Mesenteric fat pad (tissue), 1 donor: ENCODE measurements at regions not wholly inside any gene's neighbourhood (a gene's known extent, or its start where the extent isn't known, plus 50 kb on each side); places are given as distances from the start of the nearest gene placed in this dataset.
"Not testable (repeated sequence)": the region's sequence is repeated elsewhere in the genome, so short reads cannot be mapped to it uniquely, and the experiment has no call there.

Source experiments
- DNase-seq: peaks from one replicate; pipeline ENCODE4 v3.0.0-alpha.2; 2020; ENCODE audit warnings: low spot score
- donor health status: DM: yes; HTN: yes; CAD: no.

GRCh38 chr2:195009202-195009601 lies 647.8 kb upstream of the SLC39A10 start:
- no peak for DNase-seq

GRCh38 chr2:195006856-195007255 lies 650.2 kb upstream of the SLC39A10 start:
- no peak for DNase-seq

DNA sequence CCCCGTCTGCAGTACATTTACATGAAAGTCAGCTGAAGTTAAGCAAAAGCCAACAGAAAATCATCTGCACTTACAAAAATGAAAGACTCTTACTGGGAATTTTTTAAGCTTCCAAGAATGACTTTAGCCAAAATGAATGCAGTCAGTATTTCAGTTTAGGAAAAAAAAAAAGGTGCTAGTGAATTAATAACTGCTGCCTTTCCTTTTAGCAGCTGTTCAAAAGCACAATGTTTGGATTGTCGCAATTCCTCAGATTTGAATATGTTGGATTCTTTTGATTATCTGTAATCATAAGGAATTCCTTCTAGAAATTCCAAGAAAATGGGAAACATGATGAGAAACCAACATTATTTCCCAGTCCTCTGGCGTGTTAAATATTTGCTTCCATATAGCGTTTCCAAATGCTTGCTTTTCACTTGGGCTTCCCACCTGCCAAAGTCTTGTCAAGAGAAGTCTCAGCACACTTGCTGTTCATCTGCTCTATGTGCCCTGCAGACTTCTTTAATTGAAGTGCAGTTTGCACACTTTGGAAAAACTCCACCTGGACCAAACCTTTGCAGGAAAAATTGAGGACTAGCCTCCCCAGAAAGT lies 653.0 kb upstream of the SLC39A10 start:
- DNase-seq, result no peak

GRCh38 chr2:195001924-195002323 lies 655.1 kb upstream of the SLC39A10 start:
- DNase-seq, result no peak

DNA sequence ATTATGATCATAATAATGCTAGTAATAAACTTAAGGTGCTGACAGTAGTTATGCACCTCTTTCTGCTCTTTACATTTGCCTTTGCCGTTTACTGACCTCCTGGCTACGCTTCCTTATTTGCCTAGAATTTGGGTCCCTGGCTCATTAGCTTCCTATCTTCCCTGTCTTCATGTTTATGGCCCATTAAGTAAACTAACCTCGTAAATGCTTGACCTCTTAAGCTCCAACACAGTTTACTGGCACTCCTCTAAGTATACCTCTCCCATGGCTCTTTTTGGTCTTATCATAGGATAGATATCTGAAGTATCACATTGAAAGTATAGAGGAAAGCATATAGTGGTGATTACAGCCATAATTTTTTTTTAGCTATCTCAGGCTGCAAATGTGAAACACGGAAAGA lies 657.3 kb upstream of the SLC39A10 start:
- no peak for DNase-seq

DNA sequence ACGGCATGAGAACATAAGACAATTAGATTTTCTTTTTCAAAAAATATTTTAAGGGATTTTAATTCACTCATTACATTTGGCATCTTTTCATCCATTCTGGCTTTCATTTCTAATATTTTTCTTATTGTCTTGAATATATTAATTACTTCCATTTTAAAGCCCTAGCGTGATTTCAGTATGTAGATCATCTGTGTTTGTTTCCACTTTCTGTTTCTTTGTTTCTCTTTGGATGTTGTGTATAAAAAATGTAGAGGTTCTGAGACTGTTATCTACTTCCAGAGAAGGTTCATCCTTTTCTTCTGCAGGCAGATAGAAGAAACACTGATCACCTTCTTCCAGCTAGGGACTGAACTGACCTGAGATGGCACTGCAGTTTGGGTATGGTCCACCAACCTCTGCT lies 664.4 kb upstream of the SLC39A10 start:
- no peak for DNase-seq

- no peak for DNase-seq
Observed at GRCh38 chr2:194985258-194985657, 671.8 kb upstream of the SLC39A10 start.

DNA sequence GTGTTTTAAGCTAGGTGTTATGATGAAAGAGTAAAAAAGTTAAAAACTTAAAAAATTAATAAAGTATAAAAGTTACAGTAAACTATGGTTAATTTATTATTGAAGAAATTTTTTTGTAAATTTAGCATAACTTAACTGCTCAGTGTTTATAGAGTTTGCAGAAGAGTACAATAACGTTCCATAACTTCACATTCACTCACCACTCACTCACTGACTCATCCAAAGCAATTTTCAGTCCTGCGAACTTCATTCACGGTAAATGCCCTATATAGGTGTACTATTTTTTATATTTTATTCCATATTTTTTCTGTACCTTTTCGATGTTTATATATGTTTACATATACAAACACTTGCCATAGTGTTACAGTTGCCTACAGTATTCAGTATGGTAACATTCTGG lies 694.8 kb upstream of the SLC39A10 start:
- no peak for DNase-seq

DNA sequence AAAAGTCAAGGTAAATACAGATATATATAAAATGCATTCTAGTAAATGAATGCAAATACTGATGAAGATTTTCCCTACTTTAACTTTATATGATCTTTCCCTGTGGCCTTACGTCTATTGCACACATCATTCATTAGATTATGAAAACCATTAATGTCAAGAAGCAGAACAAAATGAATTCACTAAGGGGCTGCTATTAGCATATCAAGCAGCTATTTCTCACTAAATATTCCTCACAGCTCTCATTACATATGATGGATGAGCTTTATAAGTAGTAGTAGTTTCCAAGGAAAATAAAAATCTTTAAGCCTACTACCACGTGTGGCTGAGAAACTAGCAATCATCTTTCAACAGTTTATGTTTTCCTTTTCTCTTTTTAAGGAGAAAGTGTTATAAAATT lies 702.8 kb upstream of the SLC39A10 start:
- no peak for DNase-seq

GRCh38 chr2:194946826-194947225 lies 710.2 kb upstream of the SLC39A10 start:
- DNase-seq, result no peak

DNA sequence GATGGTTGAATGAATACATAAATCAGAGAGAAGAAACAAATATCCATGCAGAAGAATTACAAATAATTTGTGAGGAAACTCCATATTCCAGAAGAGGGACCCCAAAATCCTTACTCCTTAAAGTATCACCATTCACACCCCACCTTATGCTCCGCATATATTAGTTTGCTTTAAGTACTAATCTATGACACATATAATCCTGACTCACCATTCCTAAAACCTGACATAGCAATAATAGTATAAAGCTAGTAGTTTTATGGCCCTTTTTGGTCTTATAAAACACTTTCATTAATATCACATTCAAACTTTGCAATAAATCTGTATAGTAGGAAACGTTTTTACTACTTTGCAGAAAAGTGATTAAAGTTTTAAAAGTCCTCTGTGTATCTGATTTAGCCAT lies 719.0 kb upstream of the SLC39A10 start:
- DNase-seq, result no peak

DNA sequence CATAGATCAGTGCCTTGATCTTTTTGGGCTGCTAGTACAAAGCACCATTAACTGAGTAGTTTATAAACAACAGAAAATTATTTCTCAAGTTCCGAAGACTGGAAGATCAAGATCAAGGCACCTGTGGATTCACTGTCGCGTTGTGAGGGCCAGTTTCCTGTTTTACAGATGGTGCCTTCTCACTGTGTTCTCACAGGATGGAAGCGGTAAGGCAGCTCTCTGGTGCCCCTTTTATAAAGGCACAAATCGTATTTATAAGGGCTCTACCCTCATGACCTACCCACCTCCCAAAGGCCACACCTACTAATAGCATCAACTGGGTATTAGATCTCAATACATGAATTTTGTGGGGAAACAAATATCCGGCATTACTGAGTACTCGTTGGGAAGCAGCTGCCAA lies 729.5 kb upstream of the SLC39A10 start:
- no peak for DNase-seq

- DNase-seq, result no peak
Observed at GRCh38 chr2:194926873-194927272, 730.2 kb upstream of the SLC39A10 start.

DNA sequence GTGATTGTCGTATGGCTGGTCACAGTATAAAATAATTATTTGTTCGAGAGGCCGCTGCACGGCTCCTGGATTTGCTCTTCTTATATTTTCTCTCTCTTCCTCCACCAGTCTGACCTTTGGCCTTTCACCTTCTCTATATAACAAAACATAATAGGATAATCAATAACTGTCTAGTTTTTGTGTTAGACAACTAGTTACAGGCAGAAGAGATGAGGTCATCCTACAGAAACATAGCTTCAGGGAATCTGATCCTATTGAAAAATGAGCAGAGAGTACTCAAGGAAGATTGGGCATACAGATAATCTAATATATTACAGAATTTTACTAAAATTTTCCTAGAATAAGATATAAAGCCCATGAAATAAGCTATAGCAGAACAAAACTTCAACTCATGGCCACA lies 731.3 kb upstream of the SLC39A10 start:
- no peak for DNase-seq

- no peak for DNase-seq
Observed at GRCh38 chr2:194917519-194917918, 739.5 kb upstream of the SLC39A10 start.

DNA sequence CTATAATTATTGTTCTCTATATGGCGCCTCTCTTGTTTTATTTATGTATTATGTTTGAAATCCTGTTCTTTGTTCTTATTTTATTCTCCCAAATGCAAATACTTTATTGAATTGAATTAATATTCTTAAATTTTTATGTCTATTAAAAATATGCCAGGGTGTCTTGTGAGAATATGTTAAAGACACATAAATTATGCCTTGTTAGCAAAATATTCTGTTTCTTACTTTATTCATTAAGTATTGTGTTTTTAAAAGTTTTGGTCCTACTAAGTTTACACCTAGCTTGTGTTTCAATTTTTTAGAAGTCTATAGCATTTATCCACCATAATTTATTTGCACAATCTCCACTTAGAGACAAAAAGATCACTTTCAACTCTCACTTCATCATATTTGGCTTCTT lies 741.5 kb upstream of the SLC39A10 start:
- no peak for DNase-seq

DNA sequence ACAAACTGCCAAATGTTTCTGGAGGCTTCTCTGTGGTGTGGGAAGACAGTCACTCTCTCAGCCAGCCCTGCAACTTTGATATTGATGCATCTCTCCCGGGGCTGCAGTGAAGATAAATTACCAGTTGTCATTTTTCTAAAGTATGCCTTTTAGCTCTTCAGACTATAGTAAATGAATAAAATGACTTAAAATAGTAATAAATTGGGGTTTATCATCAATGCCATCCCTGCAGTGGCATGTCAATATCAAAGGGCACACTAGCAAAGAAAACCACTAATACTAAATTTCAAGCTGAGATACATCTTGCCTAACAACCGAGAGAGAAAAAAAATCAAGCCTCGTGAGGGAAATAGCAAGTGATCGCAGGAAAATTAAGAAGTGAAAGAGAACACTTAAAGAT lies 749.5 kb upstream of the SLC39A10 start:
- no peak for DNase-seq

DNA sequence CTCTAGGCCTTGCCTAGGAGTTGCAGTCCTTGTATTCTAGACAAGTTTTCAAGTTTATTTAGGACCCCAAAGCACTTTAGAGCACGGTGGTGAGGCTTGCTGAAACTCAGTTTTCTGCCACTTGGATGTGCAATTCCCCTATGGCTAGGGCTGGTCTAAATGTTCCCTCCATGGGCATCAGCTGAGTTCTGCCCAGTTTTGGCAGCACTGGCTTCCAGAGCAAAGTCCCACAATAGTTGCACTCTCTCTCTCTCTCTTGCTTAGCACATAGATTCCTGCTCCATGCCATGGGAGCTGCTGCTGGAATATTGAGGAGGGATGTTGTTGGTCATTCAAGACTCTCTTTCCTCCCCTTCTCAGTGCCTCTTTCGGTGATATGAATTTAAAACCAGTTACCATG lies 760.2 kb upstream of the SLC39A10 start:
- DNase-seq, result no peak

GRCh38 chr2:194883711-194884110 lies 773.3 kb upstream of the SLC39A10 start:
- DNase-seq, result no peak

GRCh38 chr2:194870974-194871535 lies 786.0 kb upstream of the SLC39A10 start:
- no peak for DNase-seq

- no peak for DNase-seq
Observed at GRCh38 chr2:194867328-194867727, 789.7 kb upstream of the SLC39A10 start.

- no peak for DNase-seq
Observed at GRCh38 chr2:194854941-194855340, 802.1 kb upstream of the SLC39A10 start.

GRCh38 chr2:194842871-194843270 lies 814.2 kb upstream of the SLC39A10 start:
- DNase-seq, result no peak

DNA sequence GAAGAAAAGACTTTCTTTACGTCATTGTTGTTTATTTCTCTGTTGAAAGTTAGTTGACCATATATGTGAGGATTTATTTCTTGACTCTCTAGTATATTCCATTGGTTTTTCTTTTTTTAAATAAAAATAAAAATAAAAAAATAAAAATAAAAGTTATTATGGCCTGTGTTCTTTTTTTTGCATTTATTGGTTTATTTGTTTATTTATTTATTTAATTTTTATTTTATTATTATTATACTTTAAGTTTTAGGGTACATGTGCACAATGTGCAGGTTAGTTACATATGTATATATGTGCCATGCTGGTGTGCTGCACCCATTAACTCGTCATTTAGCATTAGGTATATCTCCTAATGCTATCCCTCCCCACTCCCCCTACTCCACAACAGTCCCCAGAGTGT lies 822.7 kb upstream of the SLC39A10 start:
- not testable (repeated sequence) for DNase-seq
